Stomach (tissue), 8 donors: ENCODE measurements at regions not wholly inside any gene's neighbourhood (a gene's known extent, or its start where the extent isn't known, plus 50 kb on each side); places are given as distances from the start of the nearest gene placed in this dataset.
A peak's percentile ranks its signal among the peaks of the same experiment; 100 is the strongest.

Source experiments
- DNase-seq, 2 donors: peaks; one replicate each; pipeline versions ENCODE4 v3.0.0 to v3.0.0-alpha.2; 2013 to 2019
- H3K27ac ChIP-seq, 5 donors: fragments of 200-600 bp in 4 of 5; sonication (generic) in 4 of 5; one replicate each; pipeline ENCODE4 v1.5.1; 2013 to 2019; ENCODE audit warnings: mild to moderate bottlenecking in 1 of 5, moderate library complexity in 1 of 5
- H3K27me3 ChIP-seq, 3 donors: fragments of 200-600 bp; sonication (generic); one replicate each; pipeline ENCODE4 v1.5.1; 2017 to 2019; ENCODE audit warnings: mixed run types in 1 of 3
- H3K36me3 ChIP-seq, 4 donors: fragments of 200-600 bp; sonication (generic); 1 replicate in 3 of 4; 2 replicates in 1 of 4; pipeline ENCODE4 v1.5.1; 2016 to 2019
- H3K4me1 ChIP-seq, 4 donors: fragments of 200-600 bp; sonication (generic); one replicate each; pipeline ENCODE4 v1.5.1; 2016 to 2019
- H3K4me3 ChIP-seq, 4 donors: fragments of 200-600 bp; sonication (generic) in 3 of 4; one replicate each; pipeline ENCODE4 v1.5.1; 2016 to 2019; ENCODE audit warnings: mild to moderate bottlenecking in 1 of 4
- H3K9me3 ChIP-seq, 4 donors: fragments of 200-600 bp; sonication (generic); one replicate each; pipeline ENCODE4 v1.5.1; 2016 to 2019
- CTCF ChIP-seq, 7 experiments: fragments of 450-650 bp in 4 of 7; fragments of 200-600 bp in 3 of 7; sonication (generic) in 3 of 7; IDR thresholded peaks; one replicate each; pipeline ENCODE4 v1.5.1; 2016 to 2019; ENCODE audit warnings: antibody characterized with exemption in 7 of 7, control low read depth in 2 of 7, mild to moderate bottlenecking in 1 of 7
- EP300 ChIP-seq: sonication (generic); formaldehyde crosslinking; IDR thresholded peaks from one replicate; pipeline ENCODE4 v1.6.1; 2017; ENCODE audit warnings: antibody characterized with exemption
- POLR2A ChIP-seq, 4 donors: fragments of 450-650 bp; IDR thresholded peaks; one replicate each; pipeline ENCODE4 v1.6.1; 2016; ENCODE audit warnings: antibody characterized with exemption in 4 of 4, control low read depth in 2 of 4, mild to moderate bottlenecking in 1 of 4, moderate library complexity in 1 of 4
- POLR2AphosphoS5 ChIP-seq, 3 donors: sonication (generic); formaldehyde crosslinking; IDR thresholded peaks; one replicate each; pipeline ENCODE4 v1.6.1; 2016; ENCODE audit warnings: antibody characterized with exemption in 3 of 3
- WGBS, 5 donors: extraction: QIAGEN DNeasy Blood & Tissue Kit in 3 of 5; methylation state at CpG; one replicate each; pipeline versions ENCODE4 v1.1.5 to v1.1.7; 2013 to 2018; 5-methylcytosine and 5-hydroxymethylcytosine counted together
- intact Hi-C: fragments of 100-400 bp; cut with DNase I; formaldehyde crosslinking; loops from one replicate; pipeline ENCODE4 v1.15.1; 2023; ENCODE audit warnings: low total_unique reads
- donor health status: healthy with polysubstance abuse.
- donor health status: Bipolar disorder and iron deficiency.
- donor health status: healthy.

DNA sequence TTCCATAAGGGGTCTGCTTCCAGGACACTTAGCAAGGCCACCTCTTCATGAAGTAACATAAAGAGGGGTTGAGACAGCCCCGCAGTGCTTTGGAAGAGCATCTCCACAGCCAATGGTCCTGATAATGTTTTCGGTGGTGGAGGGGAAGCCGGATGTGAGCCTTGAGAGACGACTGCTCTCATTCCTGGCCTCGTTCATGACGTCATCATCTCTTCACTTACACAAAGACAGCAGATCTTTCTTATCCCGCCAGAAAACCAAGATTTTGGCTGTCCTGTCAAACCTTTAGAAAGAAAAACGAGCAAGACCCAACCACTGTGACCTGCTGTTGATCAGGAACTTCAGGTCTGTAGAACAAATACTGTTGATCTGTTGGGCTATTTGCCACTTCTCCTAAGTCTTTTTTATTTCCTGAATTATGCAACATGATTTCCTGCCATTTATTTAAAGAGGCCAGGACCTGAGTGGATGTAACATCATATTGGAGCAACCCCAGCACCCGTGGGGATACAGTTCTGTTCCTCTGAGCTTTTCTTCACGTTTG, 89.0 kb upstream of the IRX2 start:
- intact Hi-C loops, result no loop called here
- TF ChIP-seq EP300, result no peak
- TF ChIP-seq CTCF (IDR thresholded peaks at IDR 0.05), result no peak
- TF ChIP-seq POLR2AphosphoS5 (IDR thresholded peaks at IDR 0.05), result no peak
- Histone ChIP-seq H3K4me3 (no peak overlapping the region), H3K27me3 (no peaks in the 10 kb centered on the region), H3K4me1 (no peaks in the 10 kb centered on the region), H3K9me3 (no peaks in the 10 kb centered on the region), H3K36me3 (no peaks in the 10 kb centered on the region), H3K27ac (no peak overlapping the region)
- DNase-seq, result peak in 1 of 2 donors; percentile 13
- 45 to 64% (median 52%) methylated on average over 10 of the region's 10 CpGs for WGBS, 5 donors

DNA sequence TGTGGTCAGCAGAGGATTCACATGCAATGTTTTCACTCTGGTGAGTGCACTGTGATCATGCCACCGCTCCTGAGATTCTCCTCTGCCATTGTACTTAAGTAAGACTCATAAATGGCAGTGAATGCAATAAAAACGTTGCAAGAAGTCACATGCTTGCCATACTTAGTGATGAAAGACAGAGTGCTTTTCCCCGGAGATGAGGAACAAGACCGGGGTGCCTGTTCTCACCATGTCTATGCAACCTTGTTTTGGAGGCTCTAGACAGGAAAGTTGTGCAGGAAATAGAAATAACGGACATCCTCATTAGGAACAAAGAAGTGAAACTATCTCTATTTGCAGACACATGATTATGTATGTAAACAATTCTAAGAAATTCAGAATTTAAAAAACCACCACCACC, 84.7 kb upstream of the IRX2 start:
- intact Hi-C loops, result no loop called here
- Histone ChIP-seq H3K27ac (no peak overlapping the region), H3K4me1 (no peaks in the 10 kb centered on the region), H3K9me3 (no peaks in the 10 kb centered on the region), H3K27me3 (peaks cover 0 to 3% (median 0%) of the 10 kb centered on the region in 3 donors), H3K36me3 (no peaks in the 10 kb centered on the region), H3K4me3 (no peak overlapping the region)
- 72 to 81% (median 78%) methylated on average over 5 of the region's 5 CpGs for WGBS, 5 donors
- TF ChIP-seq EP300 (no peak), CTCF (IDR thresholded peaks at IDR 0.05) (no peak), POLR2A (IDR thresholded peaks at IDR 0.05) (no peak), POLR2AphosphoS5 (IDR thresholded peaks at IDR 0.05) (no peak)
- no peak for DNase-seq

DNA sequence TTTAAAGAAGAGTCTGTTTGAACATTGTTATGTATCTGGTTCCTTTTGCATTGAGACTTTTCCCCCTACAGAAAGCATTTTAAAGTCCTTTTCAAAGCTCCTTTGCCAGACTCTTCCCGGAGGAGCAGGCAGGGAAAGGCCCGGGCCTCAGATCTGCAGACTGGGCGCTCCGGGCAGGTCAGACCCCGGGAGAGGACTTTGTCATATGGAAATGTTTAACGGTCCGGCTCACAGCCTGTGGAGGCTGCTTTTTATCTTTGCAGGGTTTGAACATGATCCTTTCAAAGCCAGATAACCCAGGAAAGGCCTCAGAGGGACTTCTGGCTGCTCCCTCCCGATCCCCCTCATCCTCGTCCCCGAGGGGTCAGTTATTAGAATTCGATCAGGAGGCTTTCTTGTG, 82.1 kb upstream of the IRX2 start:
- intact Hi-C loops, result no loop called here
- Histone ChIP-seq H3K27me3 (peaks cover 0 to 19% (median 0%) of the 10 kb centered on the region in 3 donors), H3K4me3 (no peak overlapping the region), H3K27ac (no peak overlapping the region), H3K9me3 (no peaks in the 10 kb centered on the region), H3K4me1 (no peaks in the 10 kb centered on the region), H3K36me3 (no peaks in the 10 kb centered on the region)
- WGBS, 5 donors, result 29 to 36% (median 35%) methylated on average over 11 of the region's 11 CpGs
- no peak for TF ChIP-seq CTCF (IDR thresholded peaks at IDR 0.05)
- no peak for TF ChIP-seq POLR2A (IDR thresholded peaks at IDR 0.05)
- no peak for TF ChIP-seq POLR2AphosphoS5 (IDR thresholded peaks at IDR 0.05)
- no peak for TF ChIP-seq EP300
- no peak for DNase-seq

GRCh38 chr5:2832394-2832793, 80.9 kb upstream of the IRX2 start:
- no peaks in the 10 kb centered on the region for H3K4me1 ChIP-seq
- 68 to 75% (median 74%) methylated on average over 4 of the region's 4 CpGs for WGBS, 5 donors
- H3K27me3 ChIP-seq, result peaks cover 0 to 24% (median 0%) of the 10 kb centered on the region in 3 donors
- H3K9me3 ChIP-seq, result peaks cover 0 to under 1% (median 0%) of the 10 kb centered on the region in 4 donors
- TF ChIP-seq EP300, result no peak
- no peak for TF ChIP-seq POLR2AphosphoS5 (IDR thresholded peaks at IDR 0.05)
- no peak for TF ChIP-seq POLR2A (IDR thresholded peaks at IDR 0.05)
- TF ChIP-seq CTCF (IDR thresholded peaks at IDR 0.05), result no peak
- H3K27ac ChIP-seq, result no peak overlapping the region
- no peak overlapping the region for H3K4me3 ChIP-seq
- H3K36me3 ChIP-seq, result no peaks in the 10 kb centered on the region
- intact Hi-C loops, result no loop called here
- no peak for DNase-seq
